HG03064 (cell line): ENCODE measurements at regions not wholly inside any gene's neighbourhood (a gene's known extent, or its start where the extent isn't known, plus 50 kb on each side); places are given as distances from the start of the nearest gene placed in this dataset.

Experiments
- ATAC-seq: cut with Tn5 transposase; IDR thresholded peaks from one replicate; pipeline ENCODE4 v1.9.1; 2021; ENCODE audit warnings: low read depth; ENCODE audit not compliant: unreplicated experiment

DNA sequence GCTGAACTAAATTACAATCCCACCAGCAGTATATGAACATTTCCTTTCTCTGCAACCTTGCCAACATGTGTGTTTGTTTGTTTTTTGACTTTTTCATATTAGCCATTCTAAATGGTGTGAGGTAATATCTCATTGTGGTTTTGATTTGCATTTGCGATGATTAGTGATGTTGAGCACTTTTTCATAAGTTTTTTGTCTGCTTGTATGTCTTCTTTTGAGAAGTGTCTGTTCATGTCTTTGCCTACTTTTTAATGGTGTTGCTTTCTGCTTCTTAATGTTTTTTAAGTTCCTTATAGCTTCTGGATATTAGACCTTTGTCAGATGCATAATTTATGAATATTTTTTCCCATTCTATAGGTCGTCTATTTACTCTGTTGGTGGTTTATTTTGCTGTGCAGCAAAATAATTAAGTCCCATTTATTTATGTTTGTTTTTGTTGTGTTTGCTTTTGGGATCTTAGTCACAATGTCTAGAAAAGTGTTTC lies 1262.9 kb downstream of the FSCB start:
- ATAC-seq = no peak

GRCh38 chr14:43243168-43243567 lies 1263.9 kb downstream of the FSCB start:
- ATAC-seq = no peak

- no peak for ATAC-seq
Measured at GRCh38 chr14:43232261-43232660, 1274.8 kb downstream of the FSCB start.

GRCh38 chr14:43215524-43215923 lies 1291.6 kb downstream of the FSCB start:
- ATAC-seq = no peak

DNA sequence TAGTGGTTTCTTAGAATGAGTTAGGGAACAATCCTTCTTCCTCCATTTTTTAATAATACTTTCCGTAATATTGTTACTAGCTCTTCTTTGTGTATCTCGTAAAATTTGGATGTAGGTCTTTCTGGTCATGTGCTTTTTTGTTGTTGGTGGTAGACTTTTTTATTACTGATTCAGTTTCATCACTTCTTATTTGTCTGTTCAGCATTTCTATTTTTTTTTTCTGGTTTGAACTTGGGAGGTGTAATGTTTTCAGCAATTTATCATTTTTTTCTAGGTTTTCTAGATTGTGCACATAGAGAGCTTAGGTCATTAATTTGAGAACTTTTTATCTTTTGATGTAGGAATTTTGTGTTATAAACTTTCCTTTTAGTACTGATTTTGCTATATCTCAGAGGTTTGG lies 1299.9 kb downstream of the FSCB start:
- ATAC-seq = no peak

GRCh38 chr14:43204816-43205215 lies 1302.3 kb downstream of the FSCB start:
- ATAC-seq = no peak

DNA sequence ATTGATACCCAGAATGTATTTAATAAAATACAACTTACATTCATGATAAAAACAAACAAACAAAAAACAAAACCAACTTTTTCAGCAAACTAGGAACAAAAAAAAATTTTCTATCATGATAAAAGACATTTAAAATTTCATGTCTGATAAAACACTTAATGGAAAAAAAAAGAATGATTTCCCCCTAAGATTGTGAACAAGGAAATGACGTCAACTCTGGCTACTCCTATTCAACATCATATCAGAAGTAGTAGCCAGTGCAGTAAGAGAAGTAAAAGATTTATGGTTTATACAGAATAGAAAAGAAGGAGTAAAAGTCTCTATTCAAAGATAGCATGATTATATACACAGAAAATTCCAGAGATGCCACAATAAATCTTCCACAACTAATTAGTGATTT lies 1306.6 kb downstream of the FSCB start:
- no peak for ATAC-seq

DNA sequence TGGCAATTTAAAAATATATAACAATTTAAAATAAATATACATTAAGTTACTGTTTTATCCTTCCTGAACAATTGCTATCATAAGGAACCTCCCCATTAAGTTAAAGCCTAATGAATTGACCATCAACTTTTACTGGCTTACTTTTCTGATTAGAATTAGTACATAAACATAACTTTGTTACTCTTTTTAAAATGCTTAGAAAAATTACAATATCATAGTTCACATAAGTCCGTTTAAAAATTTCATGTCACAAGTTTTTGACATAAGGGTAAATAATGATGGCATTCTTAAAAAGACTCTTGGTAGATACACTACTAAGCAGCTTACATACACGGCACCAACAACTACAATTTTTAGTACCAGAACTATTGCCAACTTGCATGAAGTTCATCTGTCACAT lies 1308.6 kb downstream of the FSCB start:
- no peak for ATAC-seq

- ATAC-seq = no peak
Measured at GRCh38 chr14:43184540-43184939, 1322.5 kb downstream of the FSCB start.

DNA sequence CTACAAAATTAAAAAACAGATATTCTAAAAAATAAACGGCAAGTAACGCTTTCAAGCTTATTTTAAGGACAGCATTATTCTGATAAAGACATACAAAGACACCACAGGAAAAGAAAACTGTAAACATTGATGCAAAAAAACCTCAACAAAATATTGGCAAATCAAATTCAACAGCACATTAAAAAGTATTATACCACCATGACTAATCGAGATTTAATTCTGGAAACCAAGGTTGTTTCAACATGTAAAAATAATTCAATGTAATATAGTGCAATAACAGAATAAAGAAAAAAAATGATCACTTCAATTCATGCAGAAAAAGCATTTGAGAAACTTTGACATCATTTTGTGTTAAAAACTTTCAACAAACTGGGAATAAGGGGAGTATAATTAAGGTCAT lies 1323.2 kb downstream of the FSCB start:
- ATAC-seq = no peak

GRCh38 chr14:43175896-43176295 lies 1331.2 kb downstream of the FSCB start:
- no peak for ATAC-seq

- ATAC-seq = no peak
Measured at GRCh38 chr14:43172899-43173548, 1334.1 kb downstream of the FSCB start.

DNA sequence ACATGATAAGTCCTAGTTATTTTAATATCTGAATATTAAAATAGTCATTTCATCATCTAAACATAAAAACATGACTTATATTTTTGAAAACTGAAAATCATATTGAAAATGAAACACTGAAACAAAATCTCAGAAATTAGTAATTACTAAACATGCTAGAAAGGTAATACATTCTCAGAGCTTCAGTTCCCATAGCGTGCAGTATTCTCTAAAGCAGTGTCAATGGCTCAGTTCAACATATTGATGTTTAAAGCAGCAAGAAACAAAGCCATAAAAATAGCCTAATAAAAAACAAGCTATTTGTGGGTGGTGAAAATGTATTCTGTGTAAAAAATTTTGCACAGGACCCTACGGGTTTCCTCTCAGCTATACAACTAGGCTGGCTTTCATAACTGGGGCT lies 1337.4 kb downstream of the FSCB start:
- no peak for ATAC-seq

DNA sequence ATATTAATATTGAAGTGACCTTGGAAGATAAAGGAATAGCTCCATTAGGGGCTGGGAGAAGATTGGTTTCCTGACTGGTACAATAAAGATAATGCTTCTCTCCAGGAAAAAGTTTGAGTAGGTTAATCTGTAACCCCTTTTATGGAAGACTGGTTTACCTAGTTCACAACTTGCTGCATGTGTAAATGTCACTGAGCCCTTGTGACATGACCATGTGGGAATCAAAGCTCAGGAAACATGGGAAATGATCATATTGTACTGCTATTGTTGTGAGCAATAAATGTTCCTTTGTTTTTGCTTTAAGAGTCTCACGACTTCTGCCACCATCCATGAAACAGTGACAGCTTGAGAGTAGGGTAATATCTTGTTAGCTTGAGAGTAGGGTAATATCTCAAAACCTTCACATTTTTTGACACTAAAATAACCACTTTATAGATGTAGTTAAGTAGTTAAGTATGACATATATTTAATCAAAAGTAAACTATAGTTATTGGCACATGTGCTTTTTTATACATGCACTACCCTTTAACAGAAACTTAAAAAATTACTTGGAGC lies 1338.6 kb downstream of the FSCB start:
- ATAC-seq = no peak

- ATAC-seq = no peak
Measured at GRCh38 chr14:43166163-43166562, 1340.9 kb downstream of the FSCB start.

- ATAC-seq = no peak
Measured at GRCh38 chr14:43165651-43166050, 1341.4 kb downstream of the FSCB start.

DNA sequence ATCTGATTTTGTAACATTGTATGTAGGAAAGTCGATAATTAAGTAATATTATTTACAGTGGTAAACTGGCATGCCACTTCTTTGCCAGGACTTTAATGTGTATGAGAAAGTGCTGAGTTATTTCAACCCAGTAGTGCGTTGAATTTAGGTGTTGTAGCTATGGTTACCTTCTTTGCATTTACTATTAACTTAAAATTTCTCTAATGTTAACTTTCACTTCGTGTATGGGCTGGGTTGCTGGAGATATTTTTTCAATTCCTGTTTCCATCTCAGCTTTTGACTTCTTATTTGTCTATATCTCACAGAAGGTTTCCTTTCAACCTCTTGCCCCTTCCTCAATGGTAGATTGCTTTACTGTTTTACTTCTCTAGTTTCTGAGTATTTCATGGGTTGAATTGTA lies 1345.6 kb downstream of the FSCB start:
- ATAC-seq = no peak

GRCh38 chr14:43157661-43158060 lies 1349.4 kb downstream of the FSCB start:
- no peak for ATAC-seq

- no peak for ATAC-seq
Measured at GRCh38 chr14:43155924-43156323, 1351.2 kb downstream of the FSCB start.

DNA sequence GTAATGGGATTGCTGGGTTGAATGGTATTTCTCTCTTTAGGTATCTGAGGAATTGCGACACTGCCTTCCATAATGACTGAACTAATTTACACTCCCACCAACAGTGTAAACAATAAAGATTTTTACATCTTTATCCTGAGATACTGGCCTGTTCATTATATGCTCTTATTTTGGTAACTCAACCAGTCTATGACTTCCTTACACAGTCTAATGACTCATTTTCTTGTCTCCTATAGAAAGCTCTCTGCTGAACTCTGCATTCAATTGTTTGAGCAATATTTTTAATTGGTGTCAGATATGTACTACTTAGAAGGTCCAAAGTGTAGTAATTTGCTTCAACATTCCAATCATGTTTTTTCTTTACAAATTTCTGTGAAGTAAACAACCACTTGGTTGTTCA lies 1351.8 kb downstream of the FSCB start:
- no peak for ATAC-seq

DNA sequence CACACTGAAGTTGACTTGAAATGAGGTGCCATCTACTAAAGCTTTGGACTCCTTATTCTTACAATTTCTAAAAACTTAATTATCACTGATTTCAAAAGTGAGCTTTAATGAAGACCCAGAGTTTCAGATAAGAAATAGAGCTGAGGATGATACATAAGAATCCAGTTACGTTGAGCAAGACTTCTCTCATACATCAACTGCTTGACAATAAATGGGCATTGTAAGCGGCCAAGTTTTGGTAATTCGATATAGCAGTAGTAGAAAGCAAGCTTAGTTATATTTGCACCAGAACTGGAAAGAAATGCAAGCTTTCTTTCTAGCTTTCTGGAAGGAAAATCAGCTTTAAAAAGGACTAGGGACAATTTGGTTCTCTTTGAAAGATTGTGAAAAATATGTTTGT lies 1359.6 kb downstream of the FSCB start:
- ATAC-seq = no peak

DNA sequence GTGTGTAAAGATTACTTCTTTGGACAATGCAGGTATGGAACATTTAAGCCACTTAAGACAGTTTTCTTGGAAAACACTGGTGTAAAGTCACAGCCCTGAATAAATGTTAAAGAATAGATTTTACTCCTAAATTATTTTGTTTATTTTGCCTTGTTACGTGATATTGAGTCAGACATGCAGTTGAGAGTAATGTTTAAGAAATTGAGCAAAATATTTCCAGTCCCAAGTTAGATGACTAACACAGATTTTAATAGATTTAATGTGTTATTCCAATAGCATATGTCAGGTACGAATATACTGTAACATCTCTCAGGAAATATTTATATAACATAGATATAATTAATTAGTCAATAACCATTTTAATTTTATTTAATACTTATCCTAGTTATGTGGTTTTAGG lies 1361.7 kb downstream of the FSCB start:
- ATAC-seq = no peak

DNA sequence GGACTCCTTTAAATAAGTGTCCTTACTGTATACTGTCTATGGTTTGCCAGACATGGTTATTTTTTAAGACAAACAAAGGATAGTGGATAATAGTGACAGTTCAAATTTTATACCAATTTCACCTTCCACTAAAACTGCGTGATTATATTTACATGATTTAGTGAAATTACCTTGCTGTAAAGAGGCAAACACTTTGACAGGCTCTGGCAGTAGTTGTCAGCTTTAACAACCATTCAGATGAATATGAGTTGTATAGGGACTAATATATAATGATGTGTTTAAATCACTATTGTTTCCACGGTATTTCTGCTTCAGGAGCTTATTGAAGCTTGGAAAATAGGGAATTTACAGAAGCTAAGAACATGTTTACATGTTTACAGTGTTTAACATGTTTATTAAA lies 1364.0 kb downstream of the FSCB start:
- ATAC-seq = no peak
